GM18867 (cell line): ENCODE measurements at regions not wholly inside any gene's neighbourhood (a gene's known extent, or its start where the extent isn't known, plus 50 kb on each side); places are given as distances from the start of the nearest gene placed in this dataset.
"Not testable (repeated sequence)": the region's sequence is repeated elsewhere in the genome, so short reads cannot be mapped to it uniquely, and the experiment has no call there.

ENCODE experiments used
- ATAC-seq: cut with Tn5 transposase; IDR thresholded peaks from one replicate; pipeline ENCODE4 v1.9.1; 2021; ENCODE audit warnings: mild to moderate bottlenecking, moderate library complexity; ENCODE audit not compliant: unreplicated experiment

- ATAC-seq, result no peak
These were observed 603.7 kb downstream of the TENT5A start for GRCh38 chr6:81148751-81149150.

- ATAC-seq, result no peak
These were observed 607.0 kb downstream of the TENT5A start for GRCh38 chr6:81145506-81145905.

DNA sequence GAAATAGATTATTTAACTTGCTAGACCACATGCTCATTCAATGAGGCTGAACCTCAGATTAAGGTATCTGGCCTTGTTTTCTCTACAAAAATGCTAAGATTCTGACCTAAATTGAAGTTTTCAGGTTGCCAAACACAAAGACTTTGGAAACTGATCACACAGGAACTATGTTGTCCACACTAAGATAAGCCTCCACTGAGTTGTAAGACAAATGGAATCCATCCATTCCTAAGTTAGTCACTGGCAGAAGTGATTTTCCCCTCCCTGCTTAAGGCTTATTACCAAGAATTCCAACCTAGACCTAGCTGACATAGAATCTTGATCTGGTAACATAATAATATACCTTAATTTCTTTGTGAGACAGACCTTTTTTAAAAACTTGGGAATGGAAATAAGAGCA is 608.1 kb downstream of the TENT5A start:
- ATAC-seq, result no peak

DNA sequence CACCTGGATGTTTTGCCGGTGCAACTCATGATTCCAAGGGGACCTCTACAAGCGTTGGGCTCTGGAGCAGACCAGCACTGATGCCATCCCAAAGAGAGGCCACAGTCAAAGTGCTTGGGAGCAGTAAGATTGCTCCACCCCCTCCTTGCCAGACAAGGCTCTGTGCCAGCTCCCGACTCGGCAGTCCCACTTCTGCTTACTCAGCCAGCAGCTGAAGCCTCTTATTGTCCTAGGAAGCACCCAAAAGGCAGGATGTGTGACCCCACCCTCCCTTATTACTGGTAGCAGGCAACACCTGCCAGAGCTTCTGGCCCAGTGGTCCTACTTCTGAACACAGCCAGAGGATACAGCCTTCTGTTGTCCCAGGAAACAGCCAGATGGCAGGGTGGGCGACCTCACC is 614.2 kb downstream of the TENT5A start:
- no peak for ATAC-seq

- ATAC-seq, result no peak
These were observed 621.5 kb downstream of the TENT5A start for GRCh38 chr6:81130969-81131368.

DNA sequence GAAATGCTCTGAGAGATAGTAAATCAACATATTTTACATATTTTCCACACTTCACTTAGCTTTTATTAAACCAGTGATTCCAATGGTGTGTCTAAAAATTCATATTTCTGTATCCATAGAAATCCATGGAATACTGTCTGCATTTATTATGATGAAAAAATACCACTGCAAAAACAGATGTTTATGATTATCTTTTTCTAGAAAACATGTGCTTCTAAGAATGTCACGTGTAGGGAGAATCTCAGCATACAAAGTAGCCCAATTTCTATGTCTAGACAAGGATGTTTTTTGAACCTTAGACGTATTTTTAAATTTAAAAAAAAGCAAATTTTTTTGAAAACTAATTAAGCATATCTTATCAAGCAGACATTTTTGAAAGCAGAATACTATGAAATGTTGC is 622.4 kb downstream of the TENT5A start:
- no peak for ATAC-seq

- no peak for ATAC-seq
These were observed 623.8 kb downstream of the TENT5A start for GRCh38 chr6:81128671-81129070.

GRCh38 chr6:81126150-81126549 is 626.3 kb downstream of the TENT5A start:
- ATAC-seq, result no peak

GRCh38 chr6:81120280-81120679 is 632.2 kb downstream of the TENT5A start:
- ATAC-seq, result no peak

DNA sequence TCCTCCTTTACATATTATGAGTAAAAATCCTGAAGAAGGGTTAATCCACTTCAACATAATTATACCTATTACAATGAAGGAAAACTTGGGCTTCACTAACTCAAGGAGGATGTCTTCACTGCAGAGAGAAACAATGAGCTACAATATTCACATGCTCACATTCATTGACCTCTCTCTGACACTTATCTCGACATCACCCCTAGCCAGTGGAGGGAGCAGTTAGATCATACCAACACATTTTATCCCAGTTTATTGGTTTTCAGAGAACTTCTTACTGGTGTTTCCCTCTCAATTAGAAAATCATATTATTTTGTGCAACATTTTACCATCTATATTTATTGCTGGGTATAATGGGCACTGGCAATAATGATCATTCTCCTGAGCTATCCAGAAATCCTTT is 646.5 kb downstream of the TENT5A start:
- no peak for ATAC-seq

- ATAC-seq, result no peak
These were observed 654.2 kb downstream of the TENT5A start for GRCh38 chr6:81098109-81098814.

DNA sequence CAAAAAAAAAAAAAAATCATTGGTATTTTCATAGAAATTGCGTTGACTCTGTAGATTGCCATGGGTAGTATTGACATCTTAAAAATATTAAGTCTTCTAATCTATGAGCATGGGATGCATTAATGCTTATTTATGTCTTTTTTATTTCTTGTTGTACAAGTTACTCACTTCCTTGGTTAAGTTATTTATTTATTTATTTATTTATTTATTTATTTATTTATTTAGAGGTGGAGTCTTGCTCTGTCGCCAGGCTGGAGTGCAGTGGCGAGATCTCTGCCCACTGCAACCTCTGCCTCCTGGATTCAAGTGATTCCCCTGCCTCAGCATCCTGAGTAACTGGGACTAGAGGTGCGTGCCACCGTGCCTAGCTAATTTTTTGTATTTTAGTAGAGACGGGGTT is 656.0 kb downstream of the TENT5A start:
- ATAC-seq, result not testable (repeated sequence)

GRCh38 chr6:81093051-81093450 is 659.4 kb downstream of the TENT5A start:
- ATAC-seq, result no peak

GRCh38 chr6:81088145-81088544 is 664.3 kb downstream of the TENT5A start:
- ATAC-seq, result no peak

DNA sequence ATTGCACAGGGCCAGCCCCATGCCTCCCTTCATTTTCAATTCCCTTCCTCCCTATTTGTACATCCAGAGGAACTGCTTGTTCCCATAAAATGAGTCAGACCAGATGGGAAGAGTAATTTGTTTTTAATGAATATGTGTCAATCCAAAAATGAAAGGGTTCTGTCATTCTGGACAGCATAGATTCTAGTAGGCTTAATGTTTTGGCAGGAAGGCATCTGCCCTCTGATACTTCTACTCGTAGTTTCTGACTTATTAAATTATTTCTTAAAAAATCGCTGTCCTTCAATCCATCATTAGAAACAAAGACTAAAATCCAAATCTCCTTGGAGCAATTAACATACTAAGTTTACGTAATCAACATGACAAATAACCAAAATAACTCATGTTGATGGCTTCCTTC is 665.5 kb downstream of the TENT5A start:
- no peak for ATAC-seq

DNA sequence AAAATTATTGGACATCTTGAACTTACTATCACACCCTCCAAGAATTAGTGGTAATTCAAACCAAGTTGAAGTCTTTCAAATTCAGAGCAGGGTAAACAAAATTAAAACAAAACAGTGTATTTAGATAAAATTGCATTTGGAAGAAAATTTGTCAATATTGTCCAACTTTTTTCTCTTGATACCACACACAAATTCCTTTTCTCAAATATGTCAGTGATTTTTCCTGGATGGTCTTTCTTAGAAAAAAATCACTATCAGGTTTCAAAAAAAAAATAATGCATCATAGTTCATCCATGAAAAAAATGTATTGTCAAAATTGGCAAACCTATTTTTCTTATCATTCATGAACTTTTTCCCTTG is 667.1 kb downstream of the TENT5A start:
- no peak for ATAC-seq

DNA sequence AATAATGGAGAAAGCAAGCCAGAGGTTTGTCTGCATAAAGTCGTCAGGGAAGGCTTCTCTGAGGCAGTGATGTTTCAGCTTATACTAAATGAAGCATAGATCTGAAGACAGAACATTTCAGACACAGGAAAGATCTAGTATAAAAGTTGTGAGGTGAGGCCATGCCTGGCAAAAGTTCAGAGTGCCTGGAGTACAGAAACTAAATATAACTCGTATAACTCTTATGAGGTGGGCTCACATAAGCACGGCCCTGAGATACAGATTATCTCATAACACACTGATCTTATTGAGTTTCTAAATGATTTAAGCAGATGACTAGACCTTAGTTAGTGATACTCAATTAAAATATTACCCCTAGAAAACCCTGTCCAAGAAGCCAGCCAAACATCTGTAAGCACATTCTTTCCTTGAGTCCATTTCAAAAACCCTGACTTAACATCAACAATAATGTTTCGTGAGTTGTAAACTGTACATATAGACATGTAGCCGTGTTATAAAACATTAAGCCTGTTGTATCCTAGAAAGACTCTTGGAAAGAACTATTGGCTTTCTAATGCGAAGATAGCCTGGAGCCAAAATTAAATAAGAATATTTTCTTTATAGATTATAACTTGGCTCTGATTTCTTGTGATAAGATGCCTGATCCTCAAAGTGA is 667.6 kb downstream of the TENT5A start:
- ATAC-seq, result no peak

GRCh38 chr6:81075974-81076373 is 676.5 kb downstream of the TENT5A start:
- peak; percentile 40 for ATAC-seq

DNA sequence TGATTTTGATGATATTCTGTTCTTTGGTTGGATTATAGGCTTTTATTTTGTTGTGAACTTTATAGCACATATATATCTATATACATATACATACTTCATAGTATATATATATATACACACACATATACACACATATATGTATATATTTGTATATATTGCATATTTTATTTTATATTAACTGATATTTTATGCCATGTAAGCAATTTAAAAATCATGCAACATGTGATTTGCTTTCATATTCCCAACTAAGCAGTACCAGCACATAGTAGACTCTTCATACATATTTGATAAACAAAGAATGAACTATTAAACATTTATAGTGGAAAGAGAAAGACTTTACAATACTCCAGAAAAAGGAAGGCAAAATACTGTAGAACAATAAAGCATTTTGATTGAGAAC is 679.2 kb downstream of the TENT5A start:
- no peak for ATAC-seq

- ATAC-seq, result no peak
These were observed 681.4 kb downstream of the TENT5A start for GRCh38 chr6:81071121-81071520.

DNA sequence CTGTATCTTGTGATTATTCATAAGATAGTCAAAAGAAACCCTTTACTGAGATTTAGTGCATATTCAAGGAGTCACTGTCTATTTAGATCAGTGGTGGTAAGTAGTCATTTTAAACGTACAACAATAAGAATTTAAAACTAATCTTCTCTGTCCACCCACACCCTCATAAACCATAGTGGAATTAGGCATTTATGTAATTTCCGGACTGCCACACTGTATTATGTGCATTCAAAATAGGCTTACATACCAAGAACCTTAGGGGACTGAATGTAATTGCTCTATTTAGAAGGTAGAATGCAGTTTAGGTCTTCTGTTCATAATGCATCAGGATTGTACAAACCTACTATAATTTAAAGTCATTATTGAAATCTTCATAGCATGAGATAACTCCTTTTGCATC is 685.4 kb downstream of the TENT5A start:
- ATAC-seq, result no peak

DNA sequence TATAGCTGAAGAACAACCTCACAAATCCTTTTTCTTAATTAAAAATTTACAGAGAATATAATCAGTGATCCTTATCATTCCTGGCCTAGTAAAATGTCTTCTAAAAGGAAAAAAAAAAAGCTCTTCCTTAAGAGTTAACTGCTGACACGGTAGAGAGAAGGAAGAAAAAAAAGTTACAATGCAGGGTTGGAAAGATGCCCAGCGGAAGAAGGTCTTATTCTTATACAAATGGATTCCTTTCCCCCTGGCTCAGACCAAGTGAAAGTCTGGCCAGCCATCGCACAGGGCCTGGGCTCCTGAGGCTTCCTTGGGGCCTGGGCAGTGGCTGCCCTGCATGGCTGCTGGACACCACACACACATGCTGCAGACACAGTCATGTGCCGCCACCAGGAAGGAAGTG is 688.6 kb downstream of the TENT5A start:
- ATAC-seq, result no peak

- no peak for ATAC-seq
These were observed 698.4 kb downstream of the TENT5A start for GRCh38 chr6:81054036-81054435.
